GM21381 (cell line): ENCODE measurements at regions not wholly inside any gene's neighbourhood (a gene's known extent, or its start where the extent isn't known, plus 50 kb on each side); places are given as distances from the start of the nearest gene placed in this dataset.
"Not testable (repeated sequence)": the region's sequence is repeated elsewhere in the genome, so short reads cannot be mapped to it uniquely, and the experiment has no call there.

ENCODE experiments used
- ATAC-seq: cut with Tn5 transposase; IDR thresholded peaks from one replicate; pipeline ENCODE4 v1.9.1; 2021; ENCODE audit warnings: mild to moderate bottlenecking, moderate library complexity; ENCODE audit not compliant: unreplicated experiment

- not testable (repeated sequence) for ATAC-seq
Observed at GRCh38 chr6:170087421-170087780, 203.5 kb downstream of the DLL1 start.

- no peak for ATAC-seq
Observed at GRCh38 chr6:170086639-170087420, 204.0 kb downstream of the DLL1 start.

GRCh38 chr6:170085475-170086401 is 205.1 kb downstream of the DLL1 start:
- ATAC-seq = no peak

DNA sequence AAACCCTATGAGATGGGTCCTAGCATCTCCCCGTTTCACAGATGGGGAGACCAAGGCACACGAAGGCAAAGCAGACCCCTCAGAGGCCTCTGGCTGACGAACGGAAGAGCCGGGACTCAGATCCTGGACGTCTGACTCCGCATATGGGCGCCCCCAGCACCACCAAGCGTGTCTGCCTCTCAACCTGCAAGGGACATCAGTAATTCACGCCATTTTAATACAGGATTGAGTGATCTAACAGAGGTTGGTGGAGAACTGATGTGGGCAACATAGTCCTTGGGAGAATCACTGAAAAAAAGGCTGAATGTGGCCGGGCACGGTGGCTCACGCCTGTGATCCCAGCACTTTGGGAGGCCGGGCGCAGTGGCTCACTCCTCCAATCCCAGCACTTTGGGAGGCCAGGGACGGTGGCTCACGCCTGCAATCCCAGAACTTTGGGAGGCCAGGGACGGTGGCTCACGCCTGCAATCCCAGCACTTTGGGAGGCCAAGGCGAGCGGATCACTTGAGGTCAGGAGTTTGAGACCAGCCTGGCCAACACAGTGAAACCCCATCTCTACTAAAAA is 206.6 kb downstream of the DLL1 start:
- no peak for ATAC-seq

- ATAC-seq = no peak
Observed at GRCh38 chr6:170083236-170084051, 207.4 kb downstream of the DLL1 start.

GRCh38 chr6:170082531-170083187 is 208.2 kb downstream of the DLL1 start:
- no peak for ATAC-seq

GRCh38 chr6:170082067-170082466 is 208.8 kb downstream of the DLL1 start:
- ATAC-seq = no peak

- no peak for ATAC-seq
Observed at GRCh38 chr6:170081556-170081955, 209.3 kb downstream of the DLL1 start.

- no peak for ATAC-seq
Observed at GRCh38 chr6:170080828-170081371, 210.0 kb downstream of the DLL1 start.

DNA sequence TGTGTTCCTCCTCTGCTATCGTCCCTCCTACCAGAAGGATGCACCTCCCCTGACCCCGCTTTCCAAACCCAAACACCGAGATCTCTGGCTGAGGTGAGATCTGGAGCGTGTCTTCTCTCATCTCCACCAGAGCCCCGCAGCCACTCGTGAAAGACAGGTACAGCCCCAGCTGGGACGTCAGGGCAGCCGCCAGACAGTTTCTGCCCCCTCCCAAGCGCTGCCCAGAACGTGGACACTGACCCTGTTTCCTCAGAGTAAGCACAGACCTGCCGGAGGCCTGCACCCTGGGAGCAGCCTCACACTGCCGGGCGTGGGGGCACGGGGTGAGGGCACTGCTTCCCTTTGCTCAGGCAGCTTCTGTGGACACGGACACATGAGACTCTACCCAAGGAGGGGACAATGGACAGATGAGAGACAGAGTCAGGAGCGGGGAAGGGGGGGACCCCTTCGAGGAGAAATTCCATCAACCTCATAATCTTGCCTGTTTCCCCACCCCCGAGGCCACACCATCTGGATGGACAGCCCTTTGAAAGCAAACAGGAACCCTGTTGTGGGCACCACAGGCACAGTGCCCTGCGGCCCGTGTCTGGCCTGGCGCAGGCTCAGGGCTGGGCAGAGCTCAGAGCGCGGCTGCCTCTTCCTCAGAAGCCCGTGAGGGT is 210.6 kb downstream of the DLL1 start:
- ATAC-seq = no peak

GRCh38 chr6:170076466-170077165 is 214.3 kb downstream of the DLL1 start:
- ATAC-seq = no peak

DNA sequence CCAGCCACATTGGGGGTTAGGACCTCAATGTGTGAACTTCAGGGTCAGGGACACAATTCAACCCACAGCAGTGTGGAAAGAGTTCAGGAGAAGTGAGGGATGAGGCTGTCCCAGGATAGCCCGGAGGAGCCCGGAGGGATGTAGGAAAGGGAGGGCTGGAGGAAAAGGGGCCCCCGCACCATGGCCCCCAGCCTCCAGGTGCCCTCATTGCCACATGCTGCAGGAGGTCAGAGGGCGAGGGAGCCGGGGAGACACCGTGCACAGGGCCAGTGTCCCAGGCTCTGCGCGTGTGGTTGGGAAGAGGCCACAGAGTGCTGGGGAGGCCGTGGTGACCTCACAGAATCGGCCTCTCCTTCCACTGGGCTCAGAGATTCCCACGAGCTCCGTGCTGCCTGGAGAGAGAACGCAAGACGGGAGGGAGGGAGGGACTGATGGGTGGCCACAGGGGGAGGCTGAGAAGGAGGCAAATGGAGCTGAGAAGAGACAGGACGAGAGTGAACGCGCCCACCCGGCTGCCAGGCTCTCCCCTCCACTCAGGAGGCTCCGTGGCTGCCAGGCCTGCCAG is 215.1 kb downstream of the DLL1 start:
- ATAC-seq = no peak

GRCh38 chr6:170074907-170075306 is 216.0 kb downstream of the DLL1 start:
- no peak for ATAC-seq

- ATAC-seq = no peak
Observed at GRCh38 chr6:170074435-170074834, 216.4 kb downstream of the DLL1 start.

DNA sequence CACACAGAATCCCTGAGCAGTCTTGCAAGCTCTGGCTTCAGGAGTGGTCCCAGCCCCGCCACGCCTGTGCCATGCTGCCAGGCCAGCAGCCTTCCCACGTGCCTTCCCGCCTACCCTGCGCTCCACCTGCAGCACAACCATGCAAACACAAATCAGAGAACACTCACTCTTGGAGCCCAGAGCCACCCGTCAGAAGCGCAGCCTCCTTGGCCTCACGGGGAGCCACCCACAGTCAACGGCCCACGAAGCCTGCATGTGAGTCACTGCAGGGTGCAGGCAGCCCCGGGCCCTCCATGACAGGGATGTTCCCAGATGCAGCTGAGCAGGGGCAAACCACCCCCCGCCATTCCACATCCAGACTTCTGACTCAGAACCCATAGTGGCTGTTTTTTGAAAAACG is 217.0 kb downstream of the DLL1 start:
- no peak for ATAC-seq

DNA sequence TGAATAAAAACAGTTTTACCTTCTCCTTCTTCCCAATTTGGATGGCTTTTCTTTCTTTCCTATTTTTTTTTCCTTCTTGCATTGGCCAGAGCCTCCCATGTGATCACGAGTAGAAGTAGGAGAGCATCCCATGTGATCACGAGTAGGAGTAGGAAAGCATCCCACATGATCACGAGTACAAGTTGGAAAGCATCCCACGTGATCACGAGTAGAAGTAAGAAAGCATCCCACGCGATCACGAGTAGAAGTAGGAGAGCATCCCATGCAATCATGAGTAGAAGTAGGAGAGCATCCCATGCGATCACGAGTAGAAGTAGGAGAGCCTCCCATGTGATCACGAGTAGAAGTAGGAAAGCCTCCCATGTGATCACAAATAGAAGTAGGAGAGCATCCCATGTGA is 218.6 kb downstream of the DLL1 start:
- no peak for ATAC-seq

- ATAC-seq = no peak
Observed at GRCh38 chr6:170069611-170070010, 221.3 kb downstream of the DLL1 start.

DNA sequence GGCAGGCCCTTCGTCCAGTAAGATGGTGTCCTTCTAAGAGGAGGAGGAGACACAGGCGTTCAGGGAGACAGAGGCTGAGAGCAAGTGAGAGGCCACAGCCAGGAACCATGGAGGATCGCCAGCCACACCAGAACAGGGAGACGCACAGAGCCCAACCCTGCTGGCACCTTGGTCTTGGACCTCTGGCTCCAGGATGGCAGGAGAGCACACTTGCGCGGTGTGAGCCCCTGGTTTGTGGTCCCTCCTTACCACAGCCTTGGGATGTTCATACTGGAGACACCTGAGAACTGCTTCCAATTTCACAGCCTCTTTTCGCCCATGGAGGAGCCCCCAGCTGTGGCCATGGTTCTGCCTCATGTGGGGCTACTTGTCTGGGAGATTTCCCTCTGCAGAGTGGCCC is 222.4 kb downstream of the DLL1 start:
- no peak for ATAC-seq

DNA sequence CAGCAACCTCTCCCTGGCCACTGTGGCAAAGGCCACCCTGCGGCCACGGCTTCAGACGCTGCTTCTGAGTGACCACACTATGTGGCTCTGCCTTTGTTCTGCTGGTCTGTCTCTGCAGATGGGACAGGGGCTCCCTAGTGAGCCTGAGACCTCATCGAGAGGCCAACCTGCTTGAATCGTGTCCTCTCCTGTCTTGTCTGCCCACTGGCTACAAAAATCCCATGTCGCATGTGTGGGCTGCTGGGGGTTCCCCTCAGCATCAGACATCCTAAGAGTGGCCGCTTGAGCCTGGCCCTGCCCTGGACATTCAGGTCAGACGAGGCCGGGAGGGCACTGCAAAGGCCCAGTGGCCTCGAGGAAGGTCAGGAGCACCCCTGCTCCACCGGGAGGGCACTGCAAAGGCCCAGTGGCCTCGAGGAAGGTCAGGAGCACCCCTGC is 222.9 kb downstream of the DLL1 start:
- ATAC-seq = no peak
